Thyroid gland (tissue), 4 donors: ENCODE measurements at regions not wholly inside any gene's neighbourhood (a gene's known extent, or its start where the extent isn't known, plus 50 kb on each side); places are given as distances from the start of the nearest gene placed in this dataset.

Experiments
- DNase-seq, 2 donors: peaks; one replicate each; pipeline ENCODE4 v3.0.0-alpha.2; 2019
- H3K27ac ChIP-seq, 3 donors: fragments of 200-600 bp; sonication (generic); 1 replicate in 2 of 3; 2 replicates in 1 of 3; pipeline ENCODE4 v1.5.1; 2016 to 2019; ENCODE audit warnings: mild to moderate bottlenecking in 1 of 3, moderate library complexity in 1 of 3
- H3K27me3 ChIP-seq: fragments of 200-600 bp; sonication (generic); one replicate; pipeline ENCODE4 v1.5.1; 2019
- H3K36me3 ChIP-seq, 2 donors: fragments of 200-600 bp; sonication (generic); one replicate each; pipeline ENCODE4 v1.5.1; 2016 to 2019
- H3K4me1 ChIP-seq, 2 donors: fragments of 200-600 bp; sonication (generic); one replicate each; pipeline ENCODE4 v1.5.1; 2017 to 2019
- H3K4me3 ChIP-seq, 3 donors: fragments of 200-600 bp; sonication (generic); replicated peaks in 1 of 3; 1 replicate in 2 of 3; 2 replicates in 1 of 3; pipeline ENCODE4 v1.5.1; 2016; ENCODE audit warnings: mild to moderate bottlenecking in 1 of 3
- H3K9me3 ChIP-seq: fragments of 200-600 bp; sonication (generic); one replicate; pipeline ENCODE4 v1.5.1; 2017
- CTCF ChIP-seq, 6 experiments: fragments of 200-600 bp in 3 of 6; fragments of 450-650 bp in 3 of 6; sonication (generic) in 3 of 6; IDR thresholded peaks; one replicate each; pipeline ENCODE4 v1.5.1; 2016 to 2019; ENCODE audit warnings: antibody characterized with exemption in 6 of 6, mild to moderate bottlenecking in 2 of 6, inconsistent platforms in 1 of 6, moderate library complexity in 1 of 6
- POLR2A ChIP-seq, 2 donors: fragments of 450-650 bp; IDR thresholded peaks; one replicate each; pipeline ENCODE4 v1.6.1; 2017; ENCODE audit warnings: antibody characterized with exemption in 2 of 2, mild to moderate bottlenecking in 2 of 2, moderate library complexity in 1 of 2
- WGBS, 2 donors: methylation state at CpG; one replicate each; pipeline ENCODE4 v1.1.5; 2017; 5-methylcytosine and 5-hydroxymethylcytosine counted together
- intact Hi-C: fragments of 100-400 bp; cut with DNase I; formaldehyde crosslinking; loops from one replicate; pipeline ENCODE4 v1.15.1; 2023

GRCh38 chr16:48879223-48880122, 269.5 kb upstream of the N4BP1 start:
- H3K4me1 ChIP-seq = no peaks in the 10 kb centered on the region
- TF ChIP-seq POLR2A (IDR thresholded peaks at IDR 0.05) (no peak), CTCF (IDR thresholded peaks at IDR 0.05) (no peak)
- intact Hi-C loops = no loop called here
- H3K9me3 ChIP-seq = no peaks in the 10 kb centered on the region
- H3K4me3 ChIP-seq = no peak overlapping the region
- H3K27me3 ChIP-seq = no peaks in the 10 kb centered on the region
- H3K36me3 ChIP-seq = no peaks in the 10 kb centered on the region
- 70 to 72% methylated on average over 14 of the region's 14 CpGs for WGBS, 2 donors
- no peak for DNase-seq
- H3K27ac ChIP-seq = no peak overlapping the region

- no peaks in the 10 kb centered on the region for H3K9me3 ChIP-seq
- no peaks in the 10 kb centered on the region for H3K4me1 ChIP-seq
- 84 to 85% methylated on average over 3 of the region's 3 CpGs for WGBS, 2 donors
- TF ChIP-seq CTCF (IDR thresholded peaks at IDR 0.05) (no peak), POLR2A (IDR thresholded peaks at IDR 0.05) (no peak)
- H3K27me3 ChIP-seq = no peaks in the 10 kb centered on the region
- DNase-seq = no peak
- no peak overlapping the region for H3K27ac ChIP-seq
- intact Hi-C loops = no loop called here
- no peak overlapping the region for H3K4me3 ChIP-seq
- no peaks in the 10 kb centered on the region for H3K36me3 ChIP-seq
Measured at GRCh38 chr16:48877946-48878345, 268.0 kb upstream of the N4BP1 start.

DNA sequence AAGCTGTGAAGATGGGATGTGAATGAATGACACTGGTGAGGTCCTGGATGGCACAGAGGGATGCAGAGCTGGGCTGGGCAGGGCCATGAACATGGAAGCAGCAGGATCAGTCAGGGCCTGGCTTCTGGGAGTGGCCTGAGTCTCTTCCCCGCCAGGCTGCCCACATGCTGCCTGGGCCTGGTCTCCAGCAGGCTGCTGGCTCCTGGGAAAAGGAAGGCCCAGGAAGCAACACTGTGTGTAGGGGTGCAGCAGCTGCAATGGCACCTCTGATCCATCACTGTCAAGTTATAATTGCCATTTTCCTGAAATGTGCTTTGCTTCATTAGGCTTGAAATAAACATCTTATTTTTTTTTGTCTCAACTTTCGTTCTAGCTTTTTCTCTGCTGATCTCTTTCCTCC, 260.2 kb upstream of the N4BP1 start:
- WGBS, 2 donors = 60 to 83% methylated on average over 2 of the region's 2 CpGs
- Histone ChIP-seq H3K27ac (no peak overlapping the region), H3K4me3 (no peak overlapping the region), H3K4me1 (no peaks in the 10 kb centered on the region), H3K9me3 (no peaks in the 10 kb centered on the region), H3K27me3 (no peaks in the 10 kb centered on the region), H3K36me3 (no peaks in the 10 kb centered on the region)
- no peak for TF ChIP-seq CTCF (IDR thresholded peaks at IDR 0.05)
- TF ChIP-seq POLR2A (IDR thresholded peaks at IDR 0.05) = no peak
- intact Hi-C loops = no loop called here
- no peak for DNase-seq

DNA sequence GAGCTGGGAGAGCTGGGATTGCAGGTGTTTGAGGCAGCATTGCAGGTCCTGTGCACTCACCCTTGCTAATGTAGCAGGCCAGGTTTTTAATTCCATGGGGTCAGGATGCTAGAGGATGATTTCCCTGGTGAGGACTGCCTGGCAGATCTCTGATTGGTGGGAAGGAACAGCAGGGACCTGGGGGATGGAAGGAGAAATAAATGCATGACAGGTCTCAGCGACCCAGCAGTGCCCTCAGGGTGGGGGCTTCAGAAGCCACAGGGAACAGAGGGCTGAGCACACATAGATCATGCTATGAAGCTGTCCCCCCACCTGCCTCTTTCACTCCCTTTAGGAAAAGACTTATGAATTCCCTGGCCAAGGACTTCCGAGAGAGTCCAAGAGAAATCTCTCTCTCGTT, 255.5 kb upstream of the N4BP1 start:
- H3K4me3 ChIP-seq = no peak overlapping the region
- 65 to 73% methylated on average over 3 of the region's 3 CpGs for WGBS, 2 donors
- H3K4me1 ChIP-seq = no peaks in the 10 kb centered on the region
- TF ChIP-seq CTCF (IDR thresholded peaks at IDR 0.05) = no peak
- no peak for TF ChIP-seq POLR2A (IDR thresholded peaks at IDR 0.05)
- H3K9me3 ChIP-seq = no peaks in the 10 kb centered on the region
- no peaks in the 10 kb centered on the region for H3K36me3 ChIP-seq
- DNase-seq = no peak
- no peak overlapping the region for H3K27ac ChIP-seq
- H3K27me3 ChIP-seq = no peaks in the 10 kb centered on the region
- intact Hi-C loops = no loop called here

DNA sequence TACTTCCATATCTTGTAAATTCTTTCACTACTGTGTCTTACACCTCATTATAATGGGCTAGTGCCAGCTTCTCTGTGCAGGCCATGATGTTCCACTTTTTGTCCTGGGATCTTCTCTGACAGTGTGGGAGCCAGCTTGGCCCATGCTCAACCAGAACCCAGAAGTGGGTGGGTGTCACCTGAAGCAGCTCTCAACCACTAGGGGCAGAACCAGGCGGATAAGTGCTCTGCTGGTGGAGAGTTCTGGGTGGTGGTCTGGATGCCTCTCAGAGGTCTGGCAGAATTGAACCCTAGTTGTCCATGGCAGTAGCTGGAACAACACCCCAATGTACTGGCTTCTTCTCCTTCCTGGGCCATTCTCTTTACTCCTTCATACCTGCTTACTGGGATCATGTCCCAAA, 254.1 kb upstream of the N4BP1 start:
- 64 to 100% methylated on average over 1 of the region's 1 CpG for WGBS, 2 donors
- no peak for DNase-seq
- no peaks in the 10 kb centered on the region for H3K36me3 ChIP-seq
- H3K9me3 ChIP-seq = no peaks in the 10 kb centered on the region
- TF ChIP-seq CTCF (IDR thresholded peaks at IDR 0.05) = no peak
- TF ChIP-seq POLR2A (IDR thresholded peaks at IDR 0.05) = no peak
- H3K27me3 ChIP-seq = no peaks in the 10 kb centered on the region
- H3K27ac ChIP-seq = no peak overlapping the region
- no peaks in the 10 kb centered on the region for H3K4me1 ChIP-seq
- intact Hi-C loops = no loop called here
- no peak overlapping the region for H3K4me3 ChIP-seq
